GM19240 (cell line): ENCODE measurements at regions not wholly inside any gene's neighbourhood (a gene's known extent, or its start where the extent isn't known, plus 50 kb on each side); places are given as distances from the start of the nearest gene placed in this dataset.

Source experiments
- DNase-seq: peaks from one replicate; pipeline ENCODE4 v3.0.0; 2011; ENCODE audit warnings: low spot score; ENCODE audit not compliant: insufficient read length

DNA sequence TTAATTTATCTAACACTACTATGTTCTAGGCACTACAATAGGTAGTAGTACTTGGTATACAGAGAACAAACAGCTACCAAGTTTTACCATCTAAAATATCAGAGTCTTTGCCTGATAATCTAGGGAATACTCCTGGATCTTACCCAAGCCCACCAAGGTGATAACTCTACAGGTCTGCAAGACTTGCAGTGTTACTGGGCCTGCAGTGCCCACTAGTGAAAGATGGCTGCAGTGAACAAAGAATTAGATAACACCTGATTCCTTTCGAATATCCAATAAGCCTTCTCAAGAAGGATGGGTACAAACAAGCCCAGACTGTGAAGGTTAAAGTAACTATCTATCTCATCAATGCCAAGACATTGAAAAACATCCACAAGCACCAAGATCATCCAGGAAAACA is 317.0 kb upstream of the DCBLD2 start:
- DNase-seq = no peak

- DNase-seq = no peak
Measured at GRCh38 chr3:99212969-99213368, 311.5 kb upstream of the DCBLD2 start.

GRCh38 chr3:99211309-99211708 is 309.8 kb upstream of the DCBLD2 start:
- no peak for DNase-seq

GRCh38 chr3:99199021-99199420 is 297.5 kb upstream of the DCBLD2 start:
- no peak for DNase-seq

DNA sequence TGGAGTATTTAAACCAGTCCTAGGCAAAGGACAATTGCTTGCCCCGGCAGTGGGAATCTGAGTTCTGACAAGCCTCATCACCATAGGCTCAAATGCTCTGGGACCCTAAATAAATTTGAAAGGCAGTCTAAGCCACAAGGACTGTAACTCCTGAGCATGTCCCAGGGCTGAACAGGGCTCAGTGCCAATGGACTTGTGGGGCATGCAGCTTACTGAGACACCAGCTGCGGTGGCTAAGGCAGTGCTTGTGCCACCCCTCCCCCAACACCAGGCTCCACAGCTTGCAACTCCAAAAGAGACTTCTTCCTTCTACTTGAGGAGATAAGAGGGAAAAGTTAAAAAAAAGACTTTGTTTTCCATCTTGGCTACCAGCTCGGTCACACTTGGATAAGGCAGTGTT is 289.7 kb upstream of the DCBLD2 start:
- no peak for DNase-seq

DNA sequence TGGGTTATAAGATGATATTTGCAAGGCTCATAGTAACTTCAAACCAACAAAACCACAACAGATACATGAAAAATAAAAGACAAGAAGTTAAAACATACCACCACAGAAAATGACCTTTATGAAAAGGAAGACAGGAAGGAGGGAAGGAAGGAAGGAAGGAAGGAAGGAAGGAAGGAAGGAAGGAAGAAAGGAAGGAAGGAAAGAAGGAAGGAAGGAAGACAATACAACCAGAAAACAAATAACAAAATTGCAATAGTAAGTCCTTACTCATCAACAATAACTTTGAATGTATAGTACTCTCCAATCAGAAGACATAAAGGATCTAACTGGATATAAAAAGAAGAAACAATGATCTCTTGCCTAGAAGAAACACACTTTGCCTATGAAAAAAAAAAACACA is 287.4 kb upstream of the DCBLD2 start:
- no peak for DNase-seq

DNA sequence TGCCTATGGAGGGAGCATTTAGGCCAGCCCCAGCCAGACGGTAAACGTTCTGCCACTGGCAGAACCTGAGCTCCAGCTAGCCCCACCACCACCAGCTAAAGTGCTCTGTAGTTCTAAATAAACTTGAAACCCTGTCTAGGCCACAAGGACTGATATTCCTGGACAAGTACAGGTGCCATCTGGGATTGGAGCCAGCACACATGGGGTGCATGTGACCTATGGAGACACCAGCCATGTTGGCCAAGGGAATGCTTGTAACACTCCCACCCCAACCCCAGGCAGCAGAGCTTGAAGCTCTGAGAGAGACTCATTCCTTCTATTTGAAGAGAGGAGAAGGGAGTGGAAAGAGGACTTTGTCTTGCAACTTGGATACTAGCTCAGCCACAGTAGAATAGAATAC is 284.5 kb upstream of the DCBLD2 start:
- DNase-seq = no peak

GRCh38 chr3:99176169-99176964 is 274.9 kb upstream of the DCBLD2 start:
- no peak for DNase-seq

GRCh38 chr3:99175276-99175812 is 273.8 kb upstream of the DCBLD2 start:
- no peak for DNase-seq

DNA sequence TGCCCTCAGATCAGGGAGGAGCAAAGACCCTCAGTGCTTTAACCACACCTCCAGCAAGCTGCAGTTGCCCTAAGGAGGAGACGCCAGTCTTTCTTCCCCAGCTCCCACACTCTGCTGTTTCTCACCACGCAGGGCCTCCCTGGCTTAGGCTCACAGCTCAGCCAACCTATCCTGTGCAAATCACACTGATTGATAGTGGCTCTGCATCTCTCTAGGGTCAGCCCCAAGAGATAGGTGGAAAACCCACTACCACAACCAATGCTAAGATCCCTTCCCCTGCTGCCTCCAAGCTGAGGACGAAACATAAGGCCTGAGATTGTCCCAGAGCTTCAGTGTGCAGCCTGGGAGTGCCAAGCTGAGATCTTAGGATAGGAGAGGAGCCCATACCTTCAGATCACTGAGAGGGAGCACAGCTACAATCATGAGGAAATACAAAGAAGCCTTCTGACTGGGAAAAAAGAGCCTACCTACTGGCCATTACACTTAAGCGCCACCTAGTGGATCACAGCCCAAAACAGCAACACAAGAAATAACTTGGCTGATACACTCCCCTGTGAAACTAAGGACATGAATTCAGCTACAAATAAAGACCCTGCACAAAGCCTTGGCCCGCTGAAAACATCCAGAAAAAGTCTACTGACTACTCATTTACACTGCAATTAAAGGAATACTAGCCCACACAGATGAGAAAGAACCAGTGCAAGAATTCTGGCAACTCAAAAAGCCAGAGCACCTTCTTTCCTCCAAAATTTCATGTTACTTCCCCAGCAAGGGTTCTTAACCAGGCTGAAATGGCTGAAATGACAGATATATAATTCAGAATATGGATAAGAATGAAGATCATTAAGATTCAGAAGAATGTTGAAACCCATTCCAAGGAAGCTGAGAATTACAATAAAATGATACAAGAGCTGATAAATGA is 271.5 kb upstream of the DCBLD2 start:
- no peak for DNase-seq

DNA sequence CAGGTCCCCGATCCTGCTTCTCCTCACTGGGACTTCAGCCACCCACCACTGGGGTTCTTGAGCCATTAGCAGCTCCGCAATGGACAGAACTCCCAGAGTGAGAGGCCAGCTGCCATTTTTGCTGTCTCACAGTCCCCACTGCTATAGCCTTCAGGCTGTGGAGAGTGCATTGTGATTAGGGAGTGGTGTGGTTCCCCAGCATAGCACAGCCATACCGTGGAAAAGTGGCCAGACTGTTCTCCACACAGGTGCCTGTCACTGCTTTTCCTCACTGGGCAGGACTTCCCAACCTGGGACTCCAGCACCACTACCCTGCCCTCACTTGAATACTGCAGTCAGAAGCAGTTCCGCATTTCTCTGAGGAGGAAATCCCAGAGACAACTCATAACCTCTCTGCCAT is 270.3 kb upstream of the DCBLD2 start:
- DNase-seq = no peak

DNA sequence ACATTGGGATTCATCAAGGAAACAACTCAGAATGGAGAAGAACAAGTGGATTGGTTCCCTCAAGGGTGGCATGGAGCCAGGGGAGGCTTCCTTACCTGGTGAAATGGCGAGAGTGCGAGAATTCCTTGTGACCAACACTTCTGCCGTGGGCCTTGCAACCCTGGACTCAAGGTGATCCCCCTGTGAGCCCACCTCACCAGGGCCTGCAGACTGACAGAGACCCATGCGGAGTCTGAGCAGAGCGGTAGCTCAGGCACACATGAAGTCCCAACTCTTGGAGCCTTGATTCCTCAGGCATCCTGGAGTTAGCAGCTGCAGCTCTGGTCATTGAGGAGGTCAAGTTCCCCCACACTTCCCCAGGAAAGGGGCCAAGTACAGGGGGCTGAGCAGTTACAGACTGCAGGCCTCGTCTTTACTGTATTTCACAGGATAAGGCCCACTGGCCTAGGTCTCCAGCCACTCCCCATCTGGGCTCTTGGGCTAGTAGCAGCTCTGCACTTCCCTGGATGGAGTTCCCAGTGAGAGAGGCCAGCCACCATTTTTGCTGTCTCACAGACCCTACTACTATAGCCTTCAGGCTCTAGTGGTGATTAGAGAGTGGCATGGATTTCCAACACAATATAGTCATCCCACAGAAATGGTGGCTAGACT is 269.5 kb upstream of the DCBLD2 start:
- no peak for DNase-seq

- no peak for DNase-seq
Measured at GRCh38 chr3:99167071-99167470, 265.6 kb upstream of the DCBLD2 start.

- DNase-seq = no peak
Measured at GRCh38 chr3:99163314-99163713, 261.8 kb upstream of the DCBLD2 start.

GRCh38 chr3:99159220-99159762 is 257.8 kb upstream of the DCBLD2 start:
- DNase-seq = no peak

GRCh38 chr3:99145031-99145430 is 243.5 kb upstream of the DCBLD2 start:
- no peak for DNase-seq

GRCh38 chr3:99143493-99143892 is 242.0 kb upstream of the DCBLD2 start:
- DNase-seq = no peak

DNA sequence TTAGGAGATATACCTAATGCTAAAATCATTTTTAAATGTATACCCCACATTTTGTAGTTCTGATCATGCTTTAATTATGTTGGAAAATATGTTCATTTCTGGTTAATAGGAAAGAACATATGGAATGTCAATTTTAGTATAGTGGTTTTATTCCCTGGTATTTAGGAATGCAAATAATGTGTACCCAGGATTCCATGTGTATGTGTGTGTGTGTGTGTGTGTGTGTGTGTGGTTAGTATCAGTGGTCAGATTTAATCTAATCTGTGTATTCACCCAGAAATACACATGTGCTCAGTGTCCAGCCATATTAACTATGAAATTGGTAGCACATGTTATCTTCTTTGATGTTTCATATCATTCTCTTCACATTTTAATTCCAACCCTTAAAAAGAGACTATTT is 233.5 kb upstream of the DCBLD2 start:
- DNase-seq = no peak

DNA sequence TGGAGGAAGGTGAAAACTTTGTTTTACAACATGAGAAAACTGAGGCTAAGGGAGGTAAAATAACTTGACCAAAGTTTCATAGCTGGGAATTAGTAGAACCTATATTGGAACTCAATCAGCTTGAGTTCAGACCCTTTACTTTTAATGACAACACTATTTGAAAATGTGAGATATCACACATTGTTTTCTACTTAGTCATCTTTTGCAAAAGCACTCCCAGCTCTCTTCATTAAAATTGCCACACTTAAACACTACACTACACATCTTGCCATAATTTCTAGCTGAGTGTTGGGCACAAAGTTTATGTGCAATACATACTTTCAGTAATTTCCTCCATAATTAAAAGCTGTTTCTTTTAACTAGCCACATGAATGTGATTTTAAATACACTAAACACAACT is 230.4 kb upstream of the DCBLD2 start:
- DNase-seq = no peak

DNA sequence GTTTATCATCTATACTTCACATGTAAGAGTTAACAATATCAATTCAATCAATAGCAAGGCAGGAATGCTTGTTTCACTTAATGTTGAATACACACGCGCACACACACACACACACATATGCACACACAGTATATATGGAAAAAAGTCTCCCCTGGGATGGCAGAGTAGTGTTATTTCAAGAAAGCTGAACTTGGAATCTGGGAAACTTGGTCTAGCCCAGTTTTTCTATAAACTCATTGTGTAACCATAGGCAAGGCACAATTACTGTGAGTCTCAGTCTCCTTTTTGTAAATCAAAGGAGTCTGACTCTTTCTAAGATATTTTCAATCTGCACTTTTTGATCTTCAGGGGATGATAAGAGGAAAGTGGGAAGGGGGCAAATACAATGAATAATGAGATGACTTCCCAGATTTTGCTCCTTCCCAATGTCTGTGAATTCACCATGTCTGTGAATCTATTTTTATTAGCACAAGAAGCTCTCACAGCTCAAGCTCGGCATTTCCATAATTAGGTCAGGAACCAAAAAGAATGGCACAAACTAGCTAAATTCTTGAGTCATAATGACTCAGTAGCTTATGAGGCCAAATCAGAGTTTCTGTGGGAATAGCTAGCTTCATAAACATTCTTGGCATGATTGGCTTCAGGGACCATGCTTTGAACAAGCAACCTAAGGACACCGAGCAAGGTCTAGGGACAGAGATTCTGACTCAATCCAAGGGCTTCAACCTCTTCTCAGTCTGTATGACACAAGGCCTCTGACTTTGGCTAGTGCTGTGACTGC is 227.4 kb upstream of the DCBLD2 start:
- no peak for DNase-seq

DNA sequence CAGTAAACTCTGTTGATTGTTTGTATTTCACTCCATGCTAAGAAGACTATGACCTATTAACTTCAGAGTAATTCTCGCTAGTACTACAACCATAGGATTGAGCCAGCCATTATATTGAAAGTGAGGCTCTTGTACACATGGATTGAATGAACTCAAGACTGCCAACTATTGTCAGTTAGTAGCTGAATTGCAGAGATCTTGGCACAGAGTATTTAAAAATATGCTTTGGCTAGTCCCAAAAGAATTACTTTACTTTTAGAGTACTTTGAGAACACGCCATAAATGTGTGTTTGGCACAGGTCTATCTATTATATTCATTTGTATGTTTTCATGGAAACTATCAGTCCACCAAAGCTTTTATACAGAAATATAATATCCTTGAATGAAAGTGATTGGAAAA is 226.7 kb upstream of the DCBLD2 start:
- no peak for DNase-seq
